GM19025 (cell line): ENCODE measurements at regions not wholly inside any gene's neighbourhood (a gene's known extent, or its start where the extent isn't known, plus 50 kb on each side); places are given as distances from the start of the nearest gene placed in this dataset.
A peak's percentile ranks its signal among the peaks of the same experiment; 100 is the strongest.
"Not testable (repeated sequence)": the region's sequence is repeated elsewhere in the genome, so short reads cannot be mapped to it uniquely, and the experiment has no call there.

Experiments used
- ATAC-seq: cut with Tn5 transposase; IDR thresholded peaks from one replicate; pipeline ENCODE4 v1.9.1; 2021; ENCODE audit warnings: mild to moderate bottlenecking, low read depth, moderate library complexity; ENCODE audit not compliant: unreplicated experiment

- ATAC-seq, result no peak
Measured at GRCh38 chr7:98771519-98771918, 98.3 kb downstream of the TMEM130 start.

GRCh38 chr7:98771941-98772603 lies 97.7 kb downstream of the TMEM130 start:
- no peak for ATAC-seq

- no peak for ATAC-seq
Measured at GRCh38 chr7:98774884-98775283, 94.9 kb downstream of the TMEM130 start.

- ATAC-seq, result no peak
Measured at GRCh38 chr7:98777051-98777450, 92.8 kb downstream of the TMEM130 start.

GRCh38 chr7:98778421-98778820 lies 91.4 kb downstream of the TMEM130 start:
- no peak for ATAC-seq

GRCh38 chr7:98779800-98780587 lies 89.8 kb downstream of the TMEM130 start:
- no peak for ATAC-seq

GRCh38 chr7:98784216-98784785 lies 85.5 kb downstream of the TMEM130 start:
- no peak for ATAC-seq

- ATAC-seq, result no peak
Measured at GRCh38 chr7:98785929-98786571, 83.8 kb downstream of the TMEM130 start.

- no peak for ATAC-seq
Measured at GRCh38 chr7:98788966-98789365, 80.8 kb downstream of the TMEM130 start.

- not testable (repeated sequence) for ATAC-seq
Measured at GRCh38 chr7:98794453-98794852, 75.4 kb downstream of the TMEM130 start.

- ATAC-seq, result peak; percentile 93
Measured at GRCh38 chr7:98795741-98796493, 73.9 kb downstream of the TMEM130 start.
